IPS-11a (cell line): ENCODE measurements at regions not wholly inside any gene's neighbourhood (a gene's known extent, or its start where the extent isn't known, plus 50 kb on each side); places are given as distances from the start of the nearest gene placed in this dataset.
"Not testable (repeated sequence)": the region's sequence is repeated elsewhere in the genome, so short reads cannot be mapped to it uniquely, and the experiment has no call there.

Experiments
- H3K4me3 ChIP-seq: one replicate; pipeline ENCODE4 v1.5.1; 2013; ENCODE audit warnings: low read depth, low read length, control low read depth

GRCh38 chr13:21910546-21910945, 239.7 kb downstream of the FGF9 start:
- H3K4me3 ChIP-seq, result no peak overlapping the region

GRCh38 chr13:21911646-21912298, 240.9 kb downstream of the FGF9 start:
- no peak overlapping the region for H3K4me3 ChIP-seq

GRCh38 chr13:21913010-21913409, 242.1 kb downstream of the FGF9 start:
- no peak overlapping the region for H3K4me3 ChIP-seq

GRCh38 chr13:21917086-21918015, 246.5 kb downstream of the FGF9 start:
- no peak overlapping the region for H3K4me3 ChIP-seq

GRCh38 chr13:21920802-21921201, 249.9 kb downstream of the FGF9 start:
- H3K4me3 ChIP-seq, result not testable (repeated sequence)

- H3K4me3 ChIP-seq, result no peak overlapping the region
Measured at GRCh38 chr13:21924958-21925357, 254.1 kb downstream of the FGF9 start.

- H3K4me3 ChIP-seq, result no peak overlapping the region
Measured at GRCh38 chr13:21925720-21926119, 254.8 kb downstream of the FGF9 start.

GRCh38 chr13:21929400-21929799, 258.5 kb downstream of the FGF9 start:
- H3K4me3 ChIP-seq, result no peak overlapping the region

- no peak overlapping the region for H3K4me3 ChIP-seq
Measured at GRCh38 chr13:21930536-21930935, 259.7 kb downstream of the FGF9 start.

GRCh38 chr13:21932578-21932977, 261.7 kb downstream of the FGF9 start:
- H3K4me3 ChIP-seq, result no peak overlapping the region

- H3K4me3 ChIP-seq, result no peak overlapping the region
Measured at GRCh38 chr13:21932996-21933395, 262.1 kb downstream of the FGF9 start.

- H3K4me3 ChIP-seq, result no peak overlapping the region
Measured at GRCh38 chr13:21934284-21934683, 263.4 kb downstream of the FGF9 start.

- H3K4me3 ChIP-seq, result no peak overlapping the region
Measured at GRCh38 chr13:21936674-21937073, 265.8 kb downstream of the FGF9 start.

- no peak overlapping the region for H3K4me3 ChIP-seq
Measured at GRCh38 chr13:21938168-21938567, 267.3 kb downstream of the FGF9 start.

- H3K4me3 ChIP-seq, result no peak overlapping the region
Measured at GRCh38 chr13:21938636-21939035, 267.8 kb downstream of the FGF9 start.

- H3K4me3 ChIP-seq, result no peak overlapping the region
Measured at GRCh38 chr13:21942061-21942460, 271.2 kb downstream of the FGF9 start.

- no peak overlapping the region for H3K4me3 ChIP-seq
Measured at GRCh38 chr13:21944610-21945009, 273.7 kb downstream of the FGF9 start.

GRCh38 chr13:21945195-21945594, 274.3 kb downstream of the FGF9 start:
- no peak overlapping the region for H3K4me3 ChIP-seq

- no peak overlapping the region for H3K4me3 ChIP-seq
Measured at GRCh38 chr13:21946964-21947363, 276.1 kb downstream of the FGF9 start.

GRCh38 chr13:21948769-21949474, 278.0 kb downstream of the FGF9 start:
- H3K4me3 ChIP-seq, result no peak overlapping the region

- no peak overlapping the region for H3K4me3 ChIP-seq
Measured at GRCh38 chr13:21949818-21950429, 279.1 kb downstream of the FGF9 start.
